ENCODE measurements at regions not wholly inside any gene's neighbourhood (a gene's known extent, or its start where the extent isn't known, plus 50 kb on each side); places are given as distances from the start of the nearest gene placed in this dataset.

DNA sequence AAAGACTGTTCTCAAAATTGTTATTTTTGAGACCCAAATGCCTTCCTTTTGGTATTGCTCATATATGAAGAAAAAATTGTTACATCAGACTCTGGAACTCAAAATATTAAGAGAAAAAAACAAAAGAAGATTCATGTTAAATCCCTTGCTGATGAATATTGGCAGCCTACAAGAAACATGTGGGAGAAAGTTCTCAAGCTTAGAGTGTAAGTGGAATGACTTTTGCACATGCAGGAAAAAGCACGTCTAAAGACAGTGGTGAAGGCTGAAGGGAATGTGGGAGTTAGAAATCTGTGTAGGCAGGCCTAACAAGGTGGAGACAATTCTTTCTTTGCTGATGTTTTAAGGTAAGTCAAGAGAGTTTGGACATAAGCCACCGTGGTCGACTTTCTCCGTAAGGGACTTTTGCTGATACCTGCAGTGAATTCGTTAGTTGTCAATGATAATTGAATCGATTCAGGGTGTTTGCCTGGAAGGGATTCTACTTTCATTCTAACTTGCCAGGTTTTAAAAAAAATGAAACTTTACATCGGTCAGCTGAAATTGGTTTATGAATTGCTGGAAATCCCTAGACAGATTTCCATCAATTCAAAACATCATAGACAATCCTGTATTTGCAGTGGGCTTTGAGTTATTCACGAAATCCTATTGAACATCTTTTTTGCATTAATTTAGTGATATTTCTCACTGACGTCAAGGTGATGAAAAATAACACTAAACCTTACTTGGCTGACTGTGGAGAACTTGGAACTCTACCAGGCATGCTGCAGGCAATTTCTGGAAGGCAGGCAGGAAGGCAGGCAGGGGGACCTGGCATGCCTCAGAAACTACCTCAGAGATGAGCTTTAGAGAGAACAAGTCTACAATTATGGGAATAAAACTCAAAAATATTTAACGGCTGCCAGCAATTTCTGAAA, 359.1 kb upstream of the ADAMTSL1 start:
- TF ChIP-seq EZH2 (IDR thresholded peaks at IDR 0.05) (no peak), POLR2AphosphoS5 (IDR thresholded peaks at IDR 0.05; ENCODE audit: low read depth, low read length) (no peak), POLR2A (IDR thresholded peaks at IDR 0.05; ENCODE audit: borderline replicate concordance, extremely low read depth, insufficient read depth, insufficient read length) (no peak)
